GM18907 (cell line): ENCODE measurements at regions not wholly inside any gene's neighbourhood (a gene's known extent, or its start where the extent isn't known, plus 50 kb on each side); places are given as distances from the start of the nearest gene placed in this dataset.

Experiments
- ATAC-seq: cut with Tn5 transposase; IDR thresholded peaks from one replicate; pipeline ENCODE4 v1.9.1; 2021; ENCODE audit warnings: mild to moderate bottlenecking, moderate library complexity; ENCODE audit not compliant: unreplicated experiment

- ATAC-seq: no peak
Measured at GRCh38 chr3:176933704-176934103, 263.6 kb downstream of the TBL1XR1 start.

- ATAC-seq: no peak
Measured at GRCh38 chr3:176932433-176932832, 264.8 kb downstream of the TBL1XR1 start.

GRCh38 chr3:176931991-176932390 lies 265.3 kb downstream of the TBL1XR1 start:
- ATAC-seq: no peak

- ATAC-seq: no peak
Measured at GRCh38 chr3:176930942-176931341, 266.3 kb downstream of the TBL1XR1 start.

GRCh38 chr3:176928582-176928931 lies 268.7 kb downstream of the TBL1XR1 start:
- ATAC-seq: no peak

- no peak for ATAC-seq
Measured at GRCh38 chr3:176927706-176928581, 269.3 kb downstream of the TBL1XR1 start.

- ATAC-seq: no peak
Measured at GRCh38 chr3:176927280-176927679, 270.0 kb downstream of the TBL1XR1 start.

- ATAC-seq: no peak
Measured at GRCh38 chr3:176926688-176927087, 270.6 kb downstream of the TBL1XR1 start.

- no peak for ATAC-seq
Measured at GRCh38 chr3:176926034-176926433, 271.2 kb downstream of the TBL1XR1 start.

GRCh38 chr3:176920766-176921160 lies 276.5 kb downstream of the TBL1XR1 start:
- no peak for ATAC-seq

GRCh38 chr3:176919836-176920765 lies 277.2 kb downstream of the TBL1XR1 start:
- no peak for ATAC-seq

GRCh38 chr3:176916777-176917176 lies 280.5 kb downstream of the TBL1XR1 start:
- no peak for ATAC-seq

- ATAC-seq: no peak
Measured at GRCh38 chr3:176914764-176915163, 282.5 kb downstream of the TBL1XR1 start.

- no peak for ATAC-seq
Measured at GRCh38 chr3:176911579-176911978, 285.7 kb downstream of the TBL1XR1 start.

GRCh38 chr3:176909044-176909443 lies 288.2 kb downstream of the TBL1XR1 start:
- no peak for ATAC-seq

- ATAC-seq: no peak
Measured at GRCh38 chr3:176906046-176906905, 291.0 kb downstream of the TBL1XR1 start.

GRCh38 chr3:176905331-176905730 lies 292.0 kb downstream of the TBL1XR1 start:
- ATAC-seq: no peak

GRCh38 chr3:176904506-176904905 lies 292.8 kb downstream of the TBL1XR1 start:
- ATAC-seq: no peak

GRCh38 chr3:176896640-176897039 lies 300.6 kb downstream of the TBL1XR1 start:
- ATAC-seq: no peak

- ATAC-seq: no peak
Measured at GRCh38 chr3:176896165-176896564, 301.1 kb downstream of the TBL1XR1 start.

- no peak for ATAC-seq
Measured at GRCh38 chr3:176879710-176880109, 317.6 kb downstream of the TBL1XR1 start.
